SK-N-SH treated with all-trans-retinoic acid at 6 μM for 48 hours (cell line): ENCODE measurements at regions not wholly inside any gene's neighbourhood (a gene's known extent, or its start where the extent isn't known, plus 50 kb on each side); places are given as distances from the start of the nearest gene placed in this dataset.

Experiments used
- ATAC-seq: fragments of 200-7000 bp; cut with Tn5 transposase; 3 replicates; pipeline ENCODE4 v1.9.1; 2020; ENCODE audit warnings: mild to moderate bottlenecking, moderate library complexity
- ARNTL ChIP-seq: fragments of 450-650 bp; formaldehyde crosslinking; IDR thresholded peaks from 2 replicates; pipeline ENCODE4 v1.5.0; 2020; ENCODE audit warnings: low read depth, mild to moderate bottlenecking, moderate library complexity, borderline replicate concordance
- BACH2 ChIP-seq: fragments of 250-450 bp; sonication (Bioruptor Pico); IDR thresholded peaks from 2 replicates; pipeline ENCODE4 v1.9.0; 2021; ENCODE audit warnings: mild to moderate bottlenecking, borderline replicate concordance
- CSDC2 ChIP-seq: fragments of 250-450 bp; sonication (Bioruptor Pico); IDR thresholded peaks from 2 replicates; pipeline ENCODE4 v1.5.0; 2020; ENCODE audit warnings: mild to moderate bottlenecking, moderate library complexity
- CSRNP3 ChIP-seq: fragments of 250-450 bp; sonication (Bioruptor Pico); IDR thresholded peaks from 2 replicates; pipeline ENCODE4 v1.5.1; 2021; ENCODE audit warnings: mild to moderate bottlenecking, moderate library complexity
- ESRRG ChIP-seq: fragments of 250-450 bp; sonication (Bioruptor Pico); IDR thresholded peaks from 2 replicates; pipeline ENCODE4 v1.6.1; 2021; ENCODE audit warnings: mild to moderate bottlenecking
- GLIS3 ChIP-seq: fragments of 250-450 bp; sonication (Bioruptor Pico); IDR thresholded peaks from 2 replicates; pipeline ENCODE4 v1.5.0; 2020; ENCODE audit warnings: mild to moderate bottlenecking, moderate library complexity
- ISL1 ChIP-seq: fragments of 250-450 bp; sonication (Bioruptor Pico); IDR thresholded peaks from 2 replicates; pipeline ENCODE4 v2.1.2; 2022; ENCODE audit warnings: mild to moderate bottlenecking, moderate library complexity
- OSR1 ChIP-seq: fragments of 250-450 bp; sonication (Bioruptor Pico); IDR thresholded peaks from 2 replicates; pipeline ENCODE4 v1.8.0; 2022; ENCODE audit warnings: moderate library complexity, mild to moderate bottlenecking, inconsistent platforms
- POU6F1 ChIP-seq: fragments of 250-450 bp; sonication (Bioruptor Pico); IDR thresholded peaks from 2 replicates; pipeline ENCODE4 v1.8.0; 2021; ENCODE audit warnings: low read depth, mild to moderate bottlenecking, moderate library complexity, borderline replicate concordance
- PPARA ChIP-seq: fragments of 250-450 bp; sonication (Bioruptor Pico); IDR thresholded peaks from 2 replicates; pipeline ENCODE4 v1.5.0; 2020; ENCODE audit warnings: mild to moderate bottlenecking, borderline replicate concordance
- RARB ChIP-seq: fragments of 250-450 bp; sonication (Bioruptor Pico); IDR thresholded peaks from 2 replicates; pipeline ENCODE4 v1.8.0; 2021; ENCODE audit warnings: mild to moderate bottlenecking, moderate library complexity
- SNAI2 ChIP-seq: fragments of 250-450 bp; sonication (Bioruptor Pico); IDR thresholded peaks from 2 replicates; pipeline ENCODE4 v1.5.0; 2020; ENCODE audit warnings: mild to moderate bottlenecking, moderate library complexity
- TOX ChIP-seq: fragments of 250-450 bp; sonication (Bioruptor Pico); IDR thresholded peaks from 2 replicates; pipeline ENCODE4 v1.8.0; 2021; ENCODE audit warnings: mild to moderate bottlenecking, moderate library complexity, borderline replicate concordance
- TSHZ2 ChIP-seq: fragments of 250-450 bp; sonication (Bioruptor Pico); IDR thresholded peaks from 2 replicates; pipeline ENCODE4 v1.5.0; 2020; ENCODE audit warnings: mild to moderate bottlenecking, moderate library complexity
- ZC3H10 ChIP-seq: fragments of 250-450 bp; sonication (Bioruptor Pico); IDR thresholded peaks from 2 replicates; pipeline ENCODE4 v1.5.1; 2021; ENCODE audit warnings: mild to moderate bottlenecking, moderate library complexity
- ZFP3 ChIP-seq: fragments of 250-450 bp; sonication (Bioruptor Pico); IDR thresholded peaks from 2 replicates; pipeline ENCODE4 v1.5.0; 2020; ENCODE audit warnings: mild to moderate bottlenecking, moderate library complexity
- ZFP30 ChIP-seq: fragments of 450-650 bp; formaldehyde crosslinking; IDR thresholded peaks from 2 replicates; pipeline ENCODE4 v1.5.0; 2022; ENCODE audit warnings: mild to moderate bottlenecking, moderate library complexity
- ZNF565 ChIP-seq: fragments of 450-650 bp; formaldehyde crosslinking; conservative IDR thresholded peaks from 2 replicates; pipeline ENCODE4 v1.5.0; 2020; ENCODE audit warnings: low read depth, mild to moderate bottlenecking, moderate library complexity
- ZNF70 ChIP-seq: fragments of 450-650 bp; formaldehyde crosslinking; IDR thresholded peaks from 2 replicates; pipeline ENCODE4 v1.5.0; 2020; ENCODE audit warnings: mild to moderate bottlenecking, moderate library complexity
- ZNF8 ChIP-seq: fragments of 450-650 bp; formaldehyde crosslinking; IDR thresholded peaks from 2 replicates; pipeline ENCODE4 v1.5.0; 2020; ENCODE audit warnings: mild to moderate bottlenecking, moderate library complexity
- TF ChIP-seq, protein P1 (sequence below): fragments of 250-450 bp; sonication (Bioruptor Pico); IDR thresholded peaks from 2 replicates; pipeline ENCODE4 v1.8.0; 2020; ENCODE audit warnings: mild to moderate bottlenecking, moderate library complexity, borderline replicate concordance
- TF ChIP-seq, protein P2 (sequence below): fragments of 250-450 bp; sonication (Bioruptor Pico); IDR thresholded peaks from 2 replicates; pipeline ENCODE4 v1.5.1; 2020; ENCODE audit warnings: low read depth, mild to moderate bottlenecking, moderate library complexity

DNA sequence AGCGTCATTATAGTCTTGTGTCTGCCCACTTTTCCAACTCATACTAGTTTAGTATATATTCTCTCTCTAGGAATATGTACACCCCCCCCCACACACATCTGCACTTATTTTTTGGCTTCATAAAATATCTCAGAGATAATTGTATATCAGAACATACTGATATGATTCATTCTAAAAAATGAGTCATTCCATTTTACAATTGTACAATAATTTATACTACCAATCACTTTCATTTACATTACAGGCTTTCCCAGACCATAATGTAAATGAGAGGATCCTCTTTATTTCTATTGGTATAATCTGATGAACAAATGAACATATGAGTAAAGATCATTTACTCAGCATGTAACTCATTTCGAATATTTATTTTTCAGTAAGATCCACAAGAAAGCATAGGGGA, 1842.9 kb upstream of the C9orf72 start (continued):
- TF ChIP-seq CSRNP3 (CRISPR knock-in tag) (no peak), PPARA (CRISPR knock-in tag) (no peak), TSHZ2 (no peak), ZNF8 (CRISPR knock-in tag) (no peak)

GRCh38 chr9:29422438-29422837, 1849.2 kb upstream of the C9orf72 start:
- TF ChIP-seq OSR1 (CRISPR knock-in tag) (no peak), ESRRG (CRISPR knock-in tag) (no peak), GLIS3 (no peak), BACH2 (CRISPR knock-in tag) (no peak), ZNF70 (CRISPR knock-in tag) (no peak), RARB (CRISPR knock-in tag) (no peak), CSRNP3 (CRISPR knock-in tag) (no peak), ARNTL (CRISPR knock-in tag) (no peak), ZC3H10 (CRISPR knock-in tag) (no peak), SNAI2 (no peak)
- TF ChIP-seq, protein P1, sequence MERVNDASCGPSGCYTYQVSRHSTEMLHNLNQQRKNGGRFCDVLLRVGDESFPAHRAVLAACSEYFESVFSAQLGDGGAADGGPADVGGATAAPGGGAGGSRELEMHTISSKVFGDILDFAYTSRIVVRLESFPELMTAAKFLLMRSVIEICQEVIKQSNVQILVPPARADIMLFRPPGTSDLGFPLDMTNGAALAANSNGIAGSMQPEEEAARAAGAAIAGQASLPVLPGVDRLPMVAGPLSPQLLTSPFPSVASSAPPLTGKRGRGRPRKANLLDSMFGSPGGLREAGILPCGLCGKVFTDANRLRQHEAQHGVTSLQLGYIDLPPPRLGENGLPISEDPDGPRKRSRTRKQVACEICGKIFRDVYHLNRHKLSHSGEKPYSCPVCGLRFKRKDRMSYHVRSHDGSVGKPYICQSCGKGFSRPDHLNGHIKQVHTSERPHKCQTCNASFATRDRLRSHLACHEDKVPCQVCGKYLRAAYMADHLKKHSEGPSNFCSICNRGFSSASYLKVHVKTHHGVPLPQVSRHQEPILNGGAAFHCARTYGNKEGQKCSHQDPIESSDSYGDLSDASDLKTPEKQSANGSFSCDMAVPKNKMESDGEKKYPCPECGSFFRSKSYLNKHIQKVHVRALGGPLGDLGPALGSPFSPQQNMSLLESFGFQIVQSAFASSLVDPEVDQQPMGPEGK (CRISPR knock-in tag) = no peak
- TF ChIP-seq, protein P2, sequence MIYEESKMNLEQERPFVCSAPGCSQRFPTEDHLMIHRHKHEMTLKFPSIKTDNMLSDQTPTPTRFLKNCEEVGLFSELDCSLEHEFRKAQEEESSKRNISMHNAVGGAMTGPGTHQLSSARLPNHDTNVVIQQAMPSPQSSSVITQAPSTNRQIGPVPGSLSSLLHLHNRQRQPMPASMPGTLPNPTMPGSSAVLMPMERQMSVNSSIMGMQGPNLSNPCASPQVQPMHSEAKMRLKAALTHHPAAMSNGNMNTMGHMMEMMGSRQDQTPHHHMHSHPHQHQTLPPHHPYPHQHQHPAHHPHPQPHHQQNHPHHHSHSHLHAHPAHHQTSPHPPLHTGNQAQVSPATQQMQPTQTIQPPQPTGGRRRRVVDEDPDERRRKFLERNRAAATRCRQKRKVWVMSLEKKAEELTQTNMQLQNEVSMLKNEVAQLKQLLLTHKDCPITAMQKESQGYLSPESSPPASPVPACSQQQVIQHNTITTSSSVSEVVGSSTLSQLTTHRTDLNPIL (CRISPR knock-in tag) = no peak
- ATAC-seq = no peak

DNA sequence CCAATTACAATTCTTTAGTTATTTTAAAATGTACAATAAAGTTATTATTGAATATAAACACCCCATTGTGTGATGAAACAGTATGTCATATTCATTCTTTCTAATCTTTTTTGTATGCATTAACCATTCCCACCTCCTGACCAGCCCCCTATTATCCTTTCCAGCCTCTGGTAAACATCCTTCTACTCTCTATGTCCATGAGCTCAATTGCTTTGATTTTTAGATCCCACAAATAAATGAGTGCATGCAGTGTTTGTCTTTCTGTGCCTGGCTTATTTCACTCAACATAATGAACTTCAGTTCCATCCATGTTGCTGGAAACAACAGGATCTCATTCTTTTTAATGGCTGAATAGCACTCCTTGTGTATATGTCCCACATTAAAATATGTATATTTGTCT, 1858.9 kb upstream of the C9orf72 start:
- no peak for ATAC-seq
- TF ChIP-seq ISL1 (CRISPR knock-in tag) = no peak
- TF ChIP-seq TOX (CRISPR knock-in tag) = no peak
- no peak for TF ChIP-seq OSR1 (CRISPR knock-in tag)
- TF ChIP-seq ZNF565 (CRISPR knock-in tag) = no peak
- no peak for TF ChIP-seq GLIS3
- TF ChIP-seq, protein P1 (CRISPR knock-in tag) = no peak
- TF ChIP-seq ZNF70 (CRISPR knock-in tag) = no peak
- TF ChIP-seq BACH2 (CRISPR knock-in tag) = no peak
- no peak for TF ChIP-seq POU6F1 (CRISPR knock-in tag)
- no peak for TF ChIP-seq ZFP30 (CRISPR knock-in tag)
- TF ChIP-seq ESRRG (CRISPR knock-in tag) = no peak
- no peak for TF ChIP-seq CSDC2 (CRISPR knock-in tag)
- TF ChIP-seq ZNF8 (CRISPR knock-in tag) = no peak
- no peak for TF ChIP-seq CSRNP3 (CRISPR knock-in tag)
- no peak for TF ChIP-seq ZFP3 (CRISPR knock-in tag)
- no peak for TF ChIP-seq RARB (CRISPR knock-in tag)
- TF ChIP-seq ZC3H10 (CRISPR knock-in tag) = no peak
